ENCODE measurements at regions not wholly inside any gene's neighbourhood (a gene's known extent, or its start where the extent isn't known, plus 50 kb on each side); places are given as distances from the start of the nearest gene placed in this dataset.

- CTCF ChIA-PET = interaction anchor here (1.0 kb wide), 1 partner anchor 14 kb away, joined by 3 read pairs; no protein-coding TSS in a partner anchor
- no peak for TF ChIP-seq CTCF (IDR thresholded peaks at IDR 0.05; ENCODE audit: control extremely low read depth, extremely low read depth, low read depth, missing control alignments)
- no peak for DNase-seq (ENCODE audit: extremely low spot score)
- POLR2A ChIA-PET = no interaction called here
Observed at GRCh38 chr2:80894486-80894885, 589.9 kb upstream of the LRRTM1 start.

GRCh38 chr2:80893711-80894110, 589.2 kb upstream of the LRRTM1 start:
- TF ChIP-seq CTCF (IDR thresholded peaks at IDR 0.05; ENCODE audit: control extremely low read depth, extremely low read depth, low read depth, missing control alignments) = no peak
- ChIA-PET CTCF (interaction anchor here (1.0 kb wide), 1 partner anchor 15 kb away, joined by 3 read pairs; no protein-coding TSS in a partner anchor), POLR2A (no interaction called here)
- DNase-seq (ENCODE audit: extremely low spot score) = no peak

GRCh38 chr2:80889009-80889408, 584.5 kb upstream of the LRRTM1 start:
- CTCF ChIA-PET = no interaction called here
- no peak for TF ChIP-seq CTCF (IDR thresholded peaks at IDR 0.05; ENCODE audit: control extremely low read depth, extremely low read depth, low read depth, missing control alignments)
- no peak for DNase-seq (ENCODE audit: extremely low spot score)
- POLR2A ChIA-PET = no interaction called here

GRCh38 chr2:80887841-80888378, 583.4 kb upstream of the LRRTM1 start:
- TF ChIP-seq CTCF (IDR thresholded peaks at IDR 0.05; ENCODE audit: control extremely low read depth, extremely low read depth, low read depth, missing control alignments) = no peak
- POLR2A ChIA-PET = no interaction called here
- DNase-seq (ENCODE audit: extremely low spot score) = no peak
- CTCF ChIA-PET = no interaction called here

- DNase-seq (ENCODE audit: extremely low spot score) = no peak
- no peak for TF ChIP-seq CTCF (IDR thresholded peaks at IDR 0.05; ENCODE audit: control extremely low read depth, extremely low read depth, low read depth, missing control alignments)
- ChIA-PET POLR2A (no interaction called here), CTCF (interaction anchor here (1.4 kb wide), 1 partner anchor 30 kb away, joined by 3 read pairs; no protein-coding TSS in a partner anchor)
Observed at GRCh38 chr2:80874374-80874773, 569.8 kb upstream of the LRRTM1 start.

GRCh38 chr2:80869858-80870438, 565.4 kb upstream of the LRRTM1 start:
- no peak for DNase-seq (ENCODE audit: extremely low spot score)
- POLR2A ChIA-PET = no interaction called here
- CTCF ChIA-PET = no interaction called here
- TF ChIP-seq CTCF (IDR thresholded peaks at IDR 0.05; ENCODE audit: control extremely low read depth, extremely low read depth, low read depth, missing control alignments) = no peak
